HL-60 (cell line): ENCODE measurements at regions not wholly inside any gene's neighbourhood (a gene's known extent, or its start where the extent isn't known, plus 50 kb on each side); places are given as distances from the start of the nearest gene placed in this dataset.

ENCODE experiments used
- DNase-seq, 2 experiments: peaks; one replicate each; pipeline ENCODE4 v3.0.0-alpha.2; 2010 to 2020; ENCODE audit warnings: low read depth in 1 of 2, low spot score in 1 of 2
- H3K27ac ChIP-seq: fragments of 250-450 bp; sonication (Bioruptor Pico); replicated peaks from 2 replicates; pipeline ENCODE4 v1.5.1; 2020; ENCODE audit warnings: mild to moderate bottlenecking, moderate library complexity
- H3K27me3 ChIP-seq: fragments of 250-450 bp; sonication (Bioruptor Pico); 2 replicates; pipeline ENCODE4 v1.5.1; 2021; ENCODE audit warnings: mild to moderate bottlenecking, moderate library complexity; ENCODE audit not compliant: insufficient read depth, poor library complexity, severe bottlenecking
- H3K4me3 ChIP-seq: replicated peaks from 2 replicates; pipeline ENCODE4 v1.5.1; 2011; ENCODE audit warnings: mild to moderate bottlenecking, control low read depth, low read length; ENCODE audit not compliant: insufficient read depth
- GABPA ChIP-seq: IDR thresholded peaks from 2 replicates; pipeline ENCODE4 v1.6.1; 2012; ENCODE audit warnings: low read depth
- POLR2AphosphoS5 ChIP-seq: IDR thresholded peaks from 2 replicates; pipeline ENCODE4 v1.6.1; 2012; ENCODE audit warnings: low read depth
- REST ChIP-seq: IDR thresholded peaks from 2 replicates; pipeline ENCODE4 v1.6.1; 2012; ENCODE audit warnings: low read depth; ENCODE audit not compliant: insufficient replicate concordance
- SPI1 ChIP-seq: IDR thresholded peaks from 2 replicates; pipeline ENCODE4 v1.6.1; 2012; ENCODE audit warnings: low read depth, mild to moderate bottlenecking, borderline replicate concordance
- TF ChIP-seq, protein P1 (sequence below): IDR thresholded peaks from one replicate; pipeline ENCODE4 v1.5.1; 2011; ENCODE audit warnings: low read length, control low read depth, inconsistent platforms; ENCODE audit not compliant: insufficient read depth

DNA sequence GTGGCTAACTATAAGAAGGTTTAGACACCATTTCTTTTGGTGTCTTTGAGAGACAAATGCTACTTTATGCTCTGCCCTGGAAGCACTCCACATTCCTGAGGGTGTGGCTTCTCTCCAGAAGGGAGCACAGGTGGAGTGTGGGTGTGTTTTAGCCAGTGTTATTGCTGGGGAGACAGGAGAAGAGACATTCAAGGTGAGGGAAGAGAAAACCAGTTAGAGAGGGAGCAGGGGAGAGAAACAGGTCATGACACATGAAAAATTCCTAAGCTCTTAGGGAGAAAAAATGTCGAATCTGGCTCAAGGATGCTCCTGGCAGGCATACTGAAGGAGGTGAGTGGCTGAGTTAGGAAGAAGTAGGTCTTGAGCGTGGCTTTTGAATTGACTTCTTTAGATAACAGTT lies 292.8 kb downstream of the CLIC5 start:
- Histone ChIP-seq H3K27ac (no peak overlapping the region), H3K4me3 (no peak overlapping the region), H3K27me3 (no peaks in the 10 kb centered on the region)
- TF ChIP-seq REST: no peak
- TF ChIP-seq, protein P1, sequence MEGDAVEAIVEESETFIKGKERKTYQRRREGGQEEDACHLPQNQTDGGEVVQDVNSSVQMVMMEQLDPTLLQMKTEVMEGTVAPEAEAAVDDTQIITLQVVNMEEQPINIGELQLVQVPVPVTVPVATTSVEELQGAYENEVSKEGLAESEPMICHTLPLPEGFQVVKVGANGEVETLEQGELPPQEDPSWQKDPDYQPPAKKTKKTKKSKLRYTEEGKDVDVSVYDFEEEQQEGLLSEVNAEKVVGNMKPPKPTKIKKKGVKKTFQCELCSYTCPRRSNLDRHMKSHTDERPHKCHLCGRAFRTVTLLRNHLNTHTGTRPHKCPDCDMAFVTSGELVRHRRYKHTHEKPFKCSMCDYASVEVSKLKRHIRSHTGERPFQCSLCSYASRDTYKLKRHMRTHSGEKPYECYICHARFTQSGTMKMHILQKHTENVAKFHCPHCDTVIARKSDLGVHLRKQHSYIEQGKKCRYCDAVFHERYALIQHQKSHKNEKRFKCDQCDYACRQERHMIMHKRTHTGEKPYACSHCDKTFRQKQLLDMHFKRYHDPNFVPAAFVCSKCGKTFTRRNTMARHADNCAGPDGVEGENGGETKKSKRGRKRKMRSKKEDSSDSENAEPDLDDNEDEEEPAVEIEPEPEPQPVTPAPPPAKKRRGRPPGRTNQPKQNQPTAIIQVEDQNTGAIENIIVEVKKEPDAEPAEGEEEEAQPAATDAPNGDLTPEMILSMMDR: no peak
- TF ChIP-seq GABPA: no peak
- TF ChIP-seq POLR2AphosphoS5: no peak
- DNase-seq: no peak

DNA sequence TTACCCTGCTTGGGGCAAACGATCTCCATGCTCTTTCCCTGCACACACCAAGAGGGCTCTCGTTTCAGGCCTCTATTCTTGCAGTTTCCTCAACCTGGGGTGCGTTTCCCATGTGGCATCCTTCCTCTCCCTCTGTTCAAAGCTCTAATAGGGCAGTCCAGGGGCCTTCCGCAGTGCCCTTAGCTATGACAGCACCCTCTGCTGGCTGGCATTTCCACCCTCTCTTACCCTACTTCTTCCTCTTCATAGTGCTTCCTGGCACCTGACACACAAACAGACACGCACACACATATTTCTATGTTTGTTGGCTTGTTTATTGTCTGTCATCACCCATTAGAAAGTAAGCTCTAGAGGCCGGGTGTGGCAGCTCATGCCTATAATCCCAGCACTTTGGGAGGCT lies 294.0 kb downstream of the CLIC5 start:
- TF ChIP-seq REST (no peak), POLR2AphosphoS5 (no peak), SPI1 (no peak), GABPA (no peak)
- TF ChIP-seq, protein P1: no peak
- Histone ChIP-seq H3K4me3 (no peak overlapping the region), H3K27ac (no peak overlapping the region), H3K27me3 (no peaks in the 10 kb centered on the region)
- no peak for DNase-seq

DNA sequence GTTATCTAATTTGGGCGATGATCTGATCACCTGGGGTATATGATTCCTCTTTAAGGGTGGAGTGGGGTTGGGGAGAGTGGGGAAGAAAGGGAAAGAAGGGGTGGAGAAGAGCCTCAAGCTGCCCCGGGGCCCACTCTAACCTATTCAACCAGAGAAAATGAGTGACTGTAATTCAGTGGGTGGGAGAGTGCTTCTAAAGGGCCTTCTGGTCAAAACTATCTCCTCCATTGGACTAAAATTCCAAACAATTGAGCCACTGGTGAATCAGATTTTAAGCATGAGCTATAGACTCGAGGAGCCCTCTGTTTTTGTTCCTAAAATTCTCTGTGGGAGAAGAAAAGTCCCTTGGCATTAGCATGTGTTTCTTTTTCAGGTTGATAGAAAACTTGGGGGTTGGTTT lies 296.8 kb downstream of the CLIC5 start:
- Histone ChIP-seq H3K27ac (no peak overlapping the region), H3K27me3 (no peaks in the 10 kb centered on the region), H3K4me3 (no peak overlapping the region)
- TF ChIP-seq REST (no peak), GABPA (no peak)
- no peak for DNase-seq

- Histone ChIP-seq H3K27ac (no peak overlapping the region), H3K27me3 (no peaks in the 10 kb centered on the region), H3K4me3 (no peak overlapping the region)
- no peak for TF ChIP-seq SPI1
- TF ChIP-seq GABPA: no peak
- TF ChIP-seq REST: no peak
- TF ChIP-seq, protein P1: no peak
- no peak for TF ChIP-seq POLR2AphosphoS5
- DNase-seq: no peak
Measured at GRCh38 chr6:45718131-45718530, 297.5 kb downstream of the CLIC5 start.
